ENCODE measurements at regions not wholly inside any gene's neighbourhood (a gene's known extent, or its start where the extent isn't known, plus 50 kb on each side); places are given as distances from the start of the nearest gene placed in this dataset.

DNA sequence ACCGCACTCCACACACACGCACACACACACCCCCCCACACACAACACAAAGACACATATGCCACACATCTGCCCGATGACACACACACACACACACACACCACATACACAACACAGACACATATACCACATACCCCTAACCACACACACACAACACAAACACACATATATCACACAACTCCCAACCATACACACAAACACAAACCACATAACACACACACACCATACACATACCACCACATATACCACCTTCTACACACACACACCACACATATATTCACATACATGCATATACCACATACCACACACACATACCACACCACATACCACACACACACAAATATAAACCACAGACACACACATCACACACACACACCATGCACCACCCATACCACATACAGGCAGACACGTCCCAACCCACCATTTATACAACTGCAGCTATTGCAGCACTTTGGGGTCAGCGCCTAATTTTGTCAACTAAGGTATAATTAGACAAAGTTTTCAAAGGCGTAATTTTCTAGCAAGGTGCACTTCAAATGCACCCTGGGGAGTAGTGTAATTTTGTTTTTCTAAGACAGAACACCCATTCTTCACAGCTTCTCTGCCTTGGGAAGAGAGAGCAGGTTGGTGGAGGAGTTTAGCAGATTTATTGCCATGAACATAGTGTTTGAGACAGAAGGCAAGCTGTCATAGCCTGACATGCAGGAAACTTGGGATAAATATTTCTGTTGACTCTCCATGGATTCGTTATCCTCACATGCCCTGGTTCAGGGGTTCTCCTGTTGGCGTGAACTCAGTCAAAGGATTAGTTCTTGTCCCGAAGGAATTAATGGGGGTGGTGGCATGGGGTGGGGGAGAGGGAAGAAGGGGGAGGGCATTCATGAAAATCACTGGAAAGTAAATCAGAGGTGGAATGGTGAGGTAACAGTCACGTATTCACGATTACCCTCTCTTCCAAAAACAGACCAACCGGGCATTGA, 416.1 kb downstream of the LPIN1 start:
- POLR2A ChIA-PET, result no interaction called here

More for the DNA sequence above, 416.1 kb downstream of the LPIN1 start:
- Histone ChIP-seq H3K9ac (ENCODE audit: low read length) (no peak overlapping the region), H3K4me2 (ENCODE audit: low read length) (no peak overlapping the region), H3K9me2 (ENCODE audit: insufficient read depth) (no peaks in the 10 kb centered on the region), H3K4me3 (replicated peaks in 1 of 2; ENCODE audit: low read depth in 1 of 2, low read length in 2 of 2) (no peak overlapping the region), H3K9me3 (ENCODE audit: control insufficient read depth in 1 of 2, insufficient read depth in 1 of 2, low read depth in 1 of 2, low read length in 2 of 2) (no peaks in the 10 kb centered on the region), H4K20me1 (ENCODE audit: insufficient read depth) (no peaks in the 10 kb centered on the region), H3K36me3 (ENCODE audit: control insufficient read depth in 1 of 2, insufficient read depth in 2 of 2, low read length in 2 of 2) (no peaks in the 10 kb centered on the region), H2AFZ (ENCODE audit: low read depth, low read length, poor library complexity, severe bottlenecking) (no peak overlapping the region), H3K79me2 (ENCODE audit: insufficient read depth, low read length) (no peaks in the 10 kb centered on the region), H3K4me1 (ENCODE audit: control insufficient read depth in 1 of 2, insufficient read depth in 2 of 2, low read length in 2 of 2) (no peaks in the 10 kb centered on the region), H3K27ac (ENCODE audit: low read depth, low read length) (no peak overlapping the region), H3K27me3 (ENCODE audit: insufficient read depth, low read length) (no peaks in the 10 kb centered on the region)
- DNase-seq (ENCODE audit: low read depth, low spot score) (no peak), ATAC-seq (no peak)
- TF ChIP-seq, protein P1, sequence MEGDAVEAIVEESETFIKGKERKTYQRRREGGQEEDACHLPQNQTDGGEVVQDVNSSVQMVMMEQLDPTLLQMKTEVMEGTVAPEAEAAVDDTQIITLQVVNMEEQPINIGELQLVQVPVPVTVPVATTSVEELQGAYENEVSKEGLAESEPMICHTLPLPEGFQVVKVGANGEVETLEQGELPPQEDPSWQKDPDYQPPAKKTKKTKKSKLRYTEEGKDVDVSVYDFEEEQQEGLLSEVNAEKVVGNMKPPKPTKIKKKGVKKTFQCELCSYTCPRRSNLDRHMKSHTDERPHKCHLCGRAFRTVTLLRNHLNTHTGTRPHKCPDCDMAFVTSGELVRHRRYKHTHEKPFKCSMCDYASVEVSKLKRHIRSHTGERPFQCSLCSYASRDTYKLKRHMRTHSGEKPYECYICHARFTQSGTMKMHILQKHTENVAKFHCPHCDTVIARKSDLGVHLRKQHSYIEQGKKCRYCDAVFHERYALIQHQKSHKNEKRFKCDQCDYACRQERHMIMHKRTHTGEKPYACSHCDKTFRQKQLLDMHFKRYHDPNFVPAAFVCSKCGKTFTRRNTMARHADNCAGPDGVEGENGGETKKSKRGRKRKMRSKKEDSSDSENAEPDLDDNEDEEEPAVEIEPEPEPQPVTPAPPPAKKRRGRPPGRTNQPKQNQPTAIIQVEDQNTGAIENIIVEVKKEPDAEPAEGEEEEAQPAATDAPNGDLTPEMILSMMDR (IDR thresholded peaks at IDR 0.05 in 2 of 3, conservative IDR thresholded peaks at IDR 0.05 in 1 of 3; ENCODE audit: borderline replicate concordance in 1 of 3, insufficient read depth in 1 of 3, low read depth in 2 of 3, low read length in 2 of 3), result no peak
- TF ChIP-seq EZH2 (IDR thresholded peaks at IDR 0.05), result no peak
- TF ChIP-seq CBX3 (IDR thresholded peaks at IDR 0.05; ENCODE audit: low read depth), result no peak
- TF ChIP-seq, protein P2, sequence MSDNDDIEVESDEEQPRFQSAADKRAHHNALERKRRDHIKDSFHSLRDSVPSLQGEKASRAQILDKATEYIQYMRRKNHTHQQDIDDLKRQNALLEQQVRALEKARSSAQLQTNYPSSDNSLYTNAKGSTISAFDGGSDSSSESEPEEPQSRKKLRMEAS (IDR thresholded peaks at IDR 0.05), result no peak
- TF ChIP-seq EZH2phosphoT487 (IDR thresholded peaks at IDR 0.05; ENCODE audit: borderline replicate concordance), result no peak
- TF ChIP-seq ELF1 (IDR thresholded peaks at IDR 0.05; ENCODE audit: borderline replicate concordance, low read depth), result no peak
- no peak for TF ChIP-seq SIN3A (IDR thresholded peaks at IDR 0.05; ENCODE audit: low read depth)
- no peak for TF ChIP-seq SRF (IDR thresholded peaks at IDR 0.05; ENCODE audit: low read depth)
- TF ChIP-seq, protein P3, sequence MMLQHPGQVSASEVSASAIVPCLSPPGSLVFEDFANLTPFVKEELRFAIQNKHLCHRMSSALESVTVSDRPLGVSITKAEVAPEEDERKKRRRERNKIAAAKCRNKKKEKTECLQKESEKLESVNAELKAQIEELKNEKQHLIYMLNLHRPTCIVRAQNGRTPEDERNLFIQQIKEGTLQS (IDR thresholded peaks at IDR 0.05), result no peak
- TF ChIP-seq POLR2A (IDR thresholded peaks at IDR 0.05; ENCODE audit: borderline replicate concordance, extremely low read depth, insufficient read depth, insufficient read length), result no peak
- TF ChIP-seq TCF7L2 (IDR thresholded peaks at IDR 0.05; ENCODE audit: borderline replicate concordance, extremely low read depth, insufficient read depth, insufficient read length), result no peak
- no peak for TF ChIP-seq CEBPB (IDR thresholded peaks at IDR 0.05; ENCODE audit: low read depth)
- TF ChIP-seq YY1 (IDR thresholded peaks at IDR 0.05; ENCODE audit: extremely low read depth, insufficient replicate concordance, low read depth, low read length), result no peak
- no TSS peak for BruUV-seq (replicated peaks)
- RAD21 ChIA-PET (ENCODE audit: low non-redundant PET in 1 of 2, low total read pairs in 2 of 2, uncharacterized antibody in 2 of 2, unreplicated experiment in 2 of 2), result no interaction called here
- intact Hi-C loops (cut with micrococcal nuclease), result no loop called here
- CTCF ChIA-PET, result no interaction called here
